ENCODE measurements at regions not wholly inside any gene's neighbourhood (a gene's known extent, or its start where the extent isn't known, plus 50 kb on each side); places are given as distances from the start of the nearest gene placed in this dataset.
"Not testable (repeated sequence)": the region's sequence is repeated elsewhere in the genome, so short reads cannot be mapped to it uniquely, and the experiment has no call there.

GRCh38 chr7:12893292-12893691 is 205.9 kb downstream of the ARL4A start:
- no peak for DNase-seq

GRCh38 chr7:12895296-12895695 is 207.9 kb downstream of the ARL4A start:
- no peak for DNase-seq

GRCh38 chr7:12896316-12896715 is 208.9 kb downstream of the ARL4A start:
- no peak for DNase-seq

DNA sequence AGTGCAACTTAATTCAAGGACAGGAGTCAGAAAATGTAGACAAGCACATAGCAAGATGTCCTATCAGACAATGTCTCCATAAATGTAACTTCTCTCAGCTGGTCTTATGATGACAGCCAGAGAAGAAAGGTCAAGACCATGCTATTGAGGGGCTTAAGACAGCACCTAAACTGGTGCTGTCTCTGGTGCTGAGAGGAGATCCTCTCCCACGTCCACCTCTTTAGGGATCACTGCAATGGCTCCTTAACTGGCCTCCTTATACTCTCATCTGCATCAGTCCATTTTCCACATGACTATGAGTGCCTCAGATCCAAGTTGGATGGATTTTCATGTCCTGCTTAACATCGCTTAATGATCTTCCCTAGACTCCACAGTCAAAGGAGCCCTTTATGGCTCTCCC is 210.6 kb downstream of the ARL4A start:
- DNase-seq, result no peak

GRCh38 chr7:12898620-12899019 is 211.2 kb downstream of the ARL4A start:
- DNase-seq, result no peak

GRCh38 chr7:12905671-12906070 is 218.2 kb downstream of the ARL4A start:
- no peak for DNase-seq

DNA sequence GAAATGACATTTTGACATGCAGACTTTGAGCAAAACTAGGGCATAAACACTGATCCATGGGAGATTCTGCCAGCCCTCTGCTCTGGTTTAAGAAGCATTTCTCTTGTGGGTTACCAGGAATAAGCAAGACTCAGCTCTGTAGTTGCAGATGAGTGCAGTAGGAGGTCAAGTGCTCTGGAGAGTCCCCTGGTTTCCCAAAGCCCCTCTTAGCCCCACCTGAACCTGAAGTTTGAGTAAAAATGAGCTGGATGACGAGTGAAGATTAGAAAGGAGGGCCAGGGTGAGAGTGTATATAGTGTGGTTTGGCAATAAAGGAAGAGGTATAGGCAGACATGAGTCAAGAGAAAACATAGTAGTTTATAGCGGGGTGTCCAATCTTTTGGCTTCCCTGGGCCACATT is 220.3 kb downstream of the ARL4A start:
- no peak for DNase-seq

GRCh38 chr7:12909483-12909882 is 222.1 kb downstream of the ARL4A start:
- DNase-seq, result no peak

GRCh38 chr7:12911053-12911452 is 223.6 kb downstream of the ARL4A start:
- no peak for DNase-seq

DNA sequence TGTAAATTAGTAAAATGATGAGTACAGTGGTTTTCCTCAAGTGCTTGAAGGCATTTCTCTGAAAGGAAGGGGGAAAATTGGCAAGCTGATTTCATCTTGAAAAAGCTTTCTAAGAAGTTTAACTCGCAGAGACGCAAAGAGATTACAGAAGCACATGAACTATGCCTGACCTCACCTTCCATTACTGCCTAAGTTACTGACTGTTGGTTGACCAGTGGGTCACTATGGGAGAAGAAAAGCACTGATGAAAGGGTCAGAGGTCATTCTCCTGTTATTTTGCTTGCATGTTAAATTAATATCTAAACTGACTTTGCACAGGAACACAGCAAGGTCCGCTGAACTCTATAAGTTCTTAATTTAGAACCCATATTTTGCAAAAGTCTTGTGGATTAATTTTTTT is 225.6 kb downstream of the ARL4A start:
- no peak for DNase-seq

DNA sequence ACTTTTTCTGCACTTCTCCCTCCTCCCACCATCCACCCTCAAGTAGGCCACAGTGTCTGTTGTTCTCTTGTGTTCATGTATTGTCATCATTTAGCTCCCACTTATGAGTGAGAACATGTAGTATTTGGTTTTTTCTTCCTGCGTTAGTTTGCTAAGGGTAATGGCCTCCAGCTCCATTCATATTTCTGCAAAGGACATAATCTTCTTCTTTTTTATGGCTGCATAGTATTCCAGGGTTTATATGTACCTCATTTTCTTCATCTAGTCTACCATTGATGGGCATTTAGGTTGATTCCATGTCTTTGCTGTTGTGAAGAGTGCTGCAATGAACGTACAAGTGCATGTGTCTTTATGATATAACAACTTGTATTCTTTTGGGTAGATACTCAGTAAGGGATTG is 230.4 kb downstream of the ARL4A start:
- no peak for DNase-seq

GRCh38 chr7:12921751-12922345 is 234.4 kb downstream of the ARL4A start:
- no peak for DNase-seq

DNA sequence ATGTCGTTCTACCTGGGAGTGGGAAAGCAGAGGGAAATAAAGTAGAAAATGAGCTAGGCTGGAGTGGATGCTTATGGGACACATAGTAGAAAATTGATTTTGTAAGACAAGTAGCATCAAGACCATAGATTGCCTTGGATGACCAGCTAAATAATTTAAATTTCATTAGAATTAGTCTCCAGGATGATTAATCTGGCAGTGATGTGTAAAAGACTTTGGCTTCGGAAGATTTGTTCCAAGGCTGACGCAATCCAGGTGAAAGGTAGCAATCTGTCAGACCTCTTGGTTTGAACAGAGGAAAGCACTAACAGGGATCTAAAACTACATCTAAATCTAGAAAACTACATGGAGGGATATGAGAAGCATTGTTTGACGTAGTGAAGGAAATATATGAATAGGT is 236.5 kb downstream of the ARL4A start:
- DNase-seq, result no peak

DNA sequence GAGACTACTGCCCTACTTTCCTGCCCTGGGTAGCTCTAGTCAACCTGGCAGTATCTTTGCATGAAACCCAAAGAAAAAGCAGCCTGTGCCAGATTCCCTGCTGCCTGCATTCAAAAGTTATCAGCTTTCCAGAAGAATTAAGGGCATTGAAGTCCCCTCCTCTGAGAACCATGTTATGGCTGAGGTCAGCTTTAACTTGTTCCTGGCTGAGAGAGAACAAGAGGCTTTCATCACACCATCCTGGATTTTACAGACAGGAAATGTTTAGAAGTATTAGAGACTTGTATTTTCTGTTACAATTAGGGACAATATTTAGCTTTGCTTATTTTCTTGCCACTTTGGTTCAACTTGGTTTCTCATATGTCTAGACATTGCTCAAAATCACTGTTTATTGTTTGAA is 238.8 kb downstream of the ARL4A start:
- DNase-seq, result no peak

- DNase-seq, result no peak
Observed at GRCh38 chr7:12927635-12928434, 240.4 kb downstream of the ARL4A start.

GRCh38 chr7:12929476-12930140 is 242.2 kb downstream of the ARL4A start:
- DNase-seq, result no peak

DNA sequence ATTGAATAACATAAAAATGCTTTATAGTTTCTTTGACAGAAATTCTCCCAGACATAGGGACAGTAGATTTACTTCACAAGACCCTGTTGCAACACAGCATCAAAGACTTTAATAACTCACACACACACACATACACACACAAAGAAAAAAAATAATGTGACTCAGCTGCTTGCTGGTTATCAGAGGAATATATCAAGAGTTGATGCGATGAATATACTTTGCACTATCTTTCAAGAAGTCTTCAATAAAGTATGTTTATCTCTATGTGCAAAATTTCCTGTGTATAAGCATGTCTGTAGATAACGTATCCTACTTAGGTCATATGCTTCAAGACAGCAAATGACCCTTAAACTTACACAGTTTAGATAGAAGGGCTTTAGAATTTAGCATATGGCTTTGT is 243.1 kb downstream of the ARL4A start:
- DNase-seq, result no peak

- not testable (repeated sequence) for DNase-seq
Observed at GRCh38 chr7:12931465-12931864, 244.0 kb downstream of the ARL4A start.

DNA sequence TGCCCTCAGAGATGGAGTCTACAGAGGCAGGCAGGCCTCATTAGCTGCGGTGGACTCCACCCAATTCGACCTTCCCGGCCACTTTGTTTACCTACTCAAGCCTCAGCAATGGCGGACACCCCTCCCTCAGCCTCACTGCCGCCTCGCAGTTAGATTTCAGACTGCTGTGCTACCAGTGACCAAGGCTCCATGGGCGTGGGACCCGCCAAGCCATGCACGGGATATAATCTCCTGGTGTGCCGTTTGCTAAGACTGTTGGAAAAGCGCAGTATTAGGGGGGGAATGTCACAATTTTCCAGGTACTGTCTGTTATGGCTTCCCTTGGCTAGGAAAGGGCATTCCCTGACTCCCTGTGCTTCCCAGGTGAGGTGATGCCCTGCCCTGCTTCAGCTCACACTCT is 252.3 kb downstream of the ARL4A start:
- no peak for DNase-seq

GRCh38 chr7:12941512-12941911 is 254.1 kb downstream of the ARL4A start:
- no peak for DNase-seq

DNA sequence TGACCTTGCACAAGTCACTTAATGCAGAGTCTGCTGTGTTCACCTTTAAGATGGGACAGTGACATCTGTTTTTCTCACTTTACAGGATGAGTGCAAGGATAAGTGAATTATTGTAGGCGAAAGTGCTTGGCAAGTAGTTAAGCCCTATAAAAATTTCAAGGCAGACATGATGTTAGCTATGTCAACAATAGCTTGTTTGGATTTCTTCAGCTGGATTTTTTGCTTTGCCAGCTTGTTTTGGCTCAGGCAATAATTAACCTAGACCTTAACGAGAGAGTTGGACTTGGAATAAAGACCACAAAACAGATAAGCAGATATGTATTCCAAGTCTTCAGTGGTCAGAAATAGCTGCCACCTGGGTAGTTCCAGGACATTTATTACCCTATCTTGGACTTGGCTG is 255.2 kb downstream of the ARL4A start:
- peak; percentile 53 to 61 for DNase-seq

- no peak for DNase-seq
Observed at GRCh38 chr7:12943781-12944180, 256.3 kb downstream of the ARL4A start.

- DNase-seq, result no peak
Observed at GRCh38 chr7:12945901-12946300, 258.5 kb downstream of the ARL4A start.

DNA sequence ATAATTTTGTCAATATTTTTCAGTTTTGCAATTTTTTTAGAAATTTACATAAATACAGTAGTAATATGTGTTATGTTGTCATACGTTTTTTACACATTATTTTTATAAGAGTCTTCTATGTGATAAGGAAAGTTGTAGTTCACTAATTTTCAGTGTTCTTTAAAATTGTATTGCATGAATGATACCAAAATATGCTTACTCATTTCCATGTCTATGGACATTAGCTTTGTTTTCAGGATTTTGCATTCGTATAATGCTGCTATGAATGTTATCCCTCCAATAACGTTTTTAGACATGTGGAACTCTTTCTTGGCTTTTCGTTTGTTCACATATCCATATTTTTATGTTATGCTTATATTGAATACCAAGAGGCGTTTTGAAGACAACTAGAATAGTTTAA is 260.0 kb downstream of the ARL4A start:
- no peak for DNase-seq
